ENCODE measurements at regions not wholly inside any gene's neighbourhood (a gene's known extent, or its start where the extent isn't known, plus 50 kb on each side); places are given as distances from the start of the nearest gene placed in this dataset.
"Not testable (repeated sequence)": the region's sequence is repeated elsewhere in the genome, so short reads cannot be mapped to it uniquely, and the experiment has no call there.

- H3K27me3 ChIP-seq (replicated peaks; ENCODE audit: control insufficient read depth, insufficient read depth, low read length, poor library complexity, severe bottlenecking); H3K36me3 ChIP-seq (ENCODE audit: control insufficient read depth, insufficient read depth, low read length); H3K27ac ChIP-seq (ENCODE audit: insufficient read depth, low read length, poor library complexity, severe bottlenecking); DNase-seq; H3K9me3 ChIP-seq (ENCODE audit: control insufficient read depth, low read length); H3K4me3 ChIP-seq (ENCODE audit: insufficient read depth, low read depth, low read length, poor library complexity, severe bottlenecking); H3K4me1 ChIP-seq (ENCODE audit: control insufficient read depth, insufficient read depth, low read length, poor library complexity, severe bottlenecking): not testable (repeated sequence)
These were observed 81.5 kb upstream of the PABPC3 start for GRCh38 chr13:25014398-25014973.

DNA sequence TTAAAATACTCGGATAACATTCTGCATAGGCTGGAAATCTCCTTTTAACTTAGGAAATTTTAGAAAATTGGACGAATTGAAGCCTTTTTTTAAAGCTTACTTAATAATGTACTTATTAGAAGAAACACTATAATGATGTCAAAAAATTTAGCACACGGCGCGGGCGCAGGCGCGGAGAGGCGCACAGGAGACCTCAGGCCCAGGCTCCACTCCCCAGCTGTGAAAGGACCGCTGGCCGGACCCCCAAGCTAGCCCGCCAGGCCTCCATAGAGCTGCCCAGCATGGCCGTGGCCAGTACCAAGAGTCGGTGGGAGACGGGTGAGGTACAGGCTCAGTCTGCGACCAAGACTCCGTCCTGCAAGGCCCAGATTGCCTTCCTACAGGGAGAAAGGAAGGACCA lies 78.8 kb upstream of the PABPC3 start:
- not testable (repeated sequence) for DNase-seq; H3K9me3 ChIP-seq (ENCODE audit: control insufficient read depth, low read length); H3K4me3 ChIP-seq (ENCODE audit: insufficient read depth, low read depth, low read length, poor library complexity, severe bottlenecking); H3K4me1 ChIP-seq (ENCODE audit: control insufficient read depth, insufficient read depth, low read length, poor library complexity, severe bottlenecking); H3K27me3 ChIP-seq (replicated peaks; ENCODE audit: control insufficient read depth, insufficient read depth, low read length, poor library complexity, severe bottlenecking); H3K27ac ChIP-seq (ENCODE audit: insufficient read depth, low read length, poor library complexity, severe bottlenecking); H3K36me3 ChIP-seq (ENCODE audit: control insufficient read depth, insufficient read depth, low read length)

DNA sequence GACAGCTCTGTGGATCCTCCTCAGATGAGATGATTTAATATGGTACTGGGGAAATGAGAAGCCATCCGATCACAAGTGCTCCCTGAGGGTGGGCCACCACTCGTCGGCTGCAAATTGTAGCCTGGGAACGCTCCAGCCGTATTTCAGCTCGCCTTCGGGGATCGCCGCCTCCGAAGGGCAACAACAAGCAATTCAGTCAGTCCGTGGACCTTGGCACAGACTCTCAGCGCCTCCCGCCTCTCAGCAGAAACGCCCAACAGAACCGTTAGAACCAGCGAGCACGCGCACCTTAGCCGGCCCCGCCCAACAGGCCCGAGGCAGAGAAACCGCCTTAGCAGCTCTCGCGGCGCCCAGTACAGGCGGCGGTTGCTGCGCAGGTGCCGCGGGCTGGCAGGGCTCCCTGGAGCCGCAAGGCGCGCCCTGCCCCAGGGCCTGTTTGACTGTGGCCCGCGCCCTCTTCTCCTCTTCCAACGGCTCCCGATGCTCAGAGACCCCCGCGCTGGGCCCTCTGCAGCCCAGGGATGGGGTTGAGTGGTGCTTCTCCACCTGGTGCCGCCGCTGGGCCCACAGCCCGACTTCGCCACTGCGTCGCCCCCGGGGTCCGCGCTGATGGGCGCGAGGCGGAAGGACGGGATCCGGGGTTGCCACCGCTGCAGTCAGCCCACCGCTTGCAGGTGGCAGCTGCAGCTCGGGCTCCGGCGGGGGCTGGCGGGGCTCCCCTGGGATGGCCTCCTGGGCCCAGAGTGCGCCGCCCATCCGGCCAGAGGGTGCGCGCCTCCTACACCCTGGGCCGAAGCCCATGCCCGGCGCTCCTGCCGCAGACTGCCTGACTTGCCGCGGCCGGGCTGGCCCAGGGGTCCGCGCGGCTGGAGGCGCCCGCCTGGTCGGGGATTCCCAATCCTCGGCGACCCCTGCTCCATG lies 77.9 kb upstream of the PABPC3 start:
- not testable (repeated sequence) for H3K9me3 ChIP-seq (ENCODE audit: control insufficient read depth, low read length); H3K27ac ChIP-seq (ENCODE audit: insufficient read depth, low read length, poor library complexity, severe bottlenecking); H3K36me3 ChIP-seq (ENCODE audit: control insufficient read depth, insufficient read depth, low read length); H3K27me3 ChIP-seq (replicated peaks; ENCODE audit: control insufficient read depth, insufficient read depth, low read length, poor library complexity, severe bottlenecking); H3K4me1 ChIP-seq (ENCODE audit: control insufficient read depth, insufficient read depth, low read length, poor library complexity, severe bottlenecking)
- peak in 1 of 3 donors; percentile 13 for DNase-seq
- H3K4me3 ChIP-seq (ENCODE audit: insufficient read depth, low read depth, low read length, poor library complexity, severe bottlenecking): peak overlapping the region; percentile 25

- DNase-seq: no peak
- no peaks in the 10 kb centered on the region for H3K9me3 ChIP-seq (ENCODE audit: control insufficient read depth, low read length)
- peak overlapping the region; percentile 25 for H3K4me3 ChIP-seq (ENCODE audit: insufficient read depth, low read depth, low read length, poor library complexity, severe bottlenecking)
- H3K27ac ChIP-seq (ENCODE audit: insufficient read depth, low read length, poor library complexity, severe bottlenecking): no peak overlapping the region
- no peaks in the 10 kb centered on the region for H3K27me3 ChIP-seq (replicated peaks; ENCODE audit: control insufficient read depth, insufficient read depth, low read length, poor library complexity, severe bottlenecking)
- H3K36me3 ChIP-seq (ENCODE audit: control insufficient read depth, insufficient read depth, low read length): no peaks in the 10 kb centered on the region
- H3K4me1 ChIP-seq (ENCODE audit: control insufficient read depth, insufficient read depth, low read length, poor library complexity, severe bottlenecking): no peaks in the 10 kb centered on the region
These were observed 77.2 kb upstream of the PABPC3 start for GRCh38 chr13:25018729-25019115.

GRCh38 chr13:25019741-25020140 lies 76.2 kb upstream of the PABPC3 start:
- not testable (repeated sequence) for H3K27ac ChIP-seq (ENCODE audit: insufficient read depth, low read length, poor library complexity, severe bottlenecking); H3K4me1 ChIP-seq (ENCODE audit: control insufficient read depth, insufficient read depth, low read length, poor library complexity, severe bottlenecking); H3K27me3 ChIP-seq (replicated peaks; ENCODE audit: control insufficient read depth, insufficient read depth, low read length, poor library complexity, severe bottlenecking); H3K4me3 ChIP-seq (ENCODE audit: insufficient read depth, low read depth, low read length, poor library complexity, severe bottlenecking); DNase-seq; H3K36me3 ChIP-seq (ENCODE audit: control insufficient read depth, insufficient read depth, low read length); H3K9me3 ChIP-seq (ENCODE audit: control insufficient read depth, low read length)

DNA sequence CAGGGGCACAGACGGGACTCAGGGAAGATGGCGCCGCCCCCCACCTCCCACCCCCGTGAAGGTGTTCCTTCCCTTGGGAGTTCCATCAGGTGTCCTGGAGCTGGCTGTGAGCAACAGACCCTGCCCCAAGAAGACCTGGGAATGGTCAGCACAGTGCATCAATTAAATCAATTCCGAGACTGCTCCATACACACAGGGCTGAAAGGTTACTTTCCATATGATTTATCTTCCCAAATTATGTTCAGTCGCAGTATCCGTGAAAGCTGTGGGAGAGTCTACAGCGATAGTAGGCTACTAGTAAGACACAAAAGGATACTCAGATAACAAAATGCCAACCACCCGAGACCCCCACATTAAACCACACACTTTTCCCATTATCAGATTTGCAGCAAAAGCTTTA lies 71.8 kb upstream of the PABPC3 start:
- H3K4me1 ChIP-seq (ENCODE audit: control insufficient read depth, insufficient read depth, low read length, poor library complexity, severe bottlenecking): no peaks in the 10 kb centered on the region
- no peaks in the 10 kb centered on the region for H3K9me3 ChIP-seq (ENCODE audit: control insufficient read depth, low read length)
- DNase-seq: no peak
- H3K27me3 ChIP-seq (replicated peaks; ENCODE audit: control insufficient read depth, insufficient read depth, low read length, poor library complexity, severe bottlenecking): peaks cover 3% of the 10 kb centered on the region
- no peaks in the 10 kb centered on the region for H3K36me3 ChIP-seq (ENCODE audit: control insufficient read depth, insufficient read depth, low read length)
- no peak overlapping the region for H3K4me3 ChIP-seq (ENCODE audit: insufficient read depth, low read depth, low read length, poor library complexity, severe bottlenecking)
- no peak overlapping the region for H3K27ac ChIP-seq (ENCODE audit: insufficient read depth, low read length, poor library complexity, severe bottlenecking)

DNA sequence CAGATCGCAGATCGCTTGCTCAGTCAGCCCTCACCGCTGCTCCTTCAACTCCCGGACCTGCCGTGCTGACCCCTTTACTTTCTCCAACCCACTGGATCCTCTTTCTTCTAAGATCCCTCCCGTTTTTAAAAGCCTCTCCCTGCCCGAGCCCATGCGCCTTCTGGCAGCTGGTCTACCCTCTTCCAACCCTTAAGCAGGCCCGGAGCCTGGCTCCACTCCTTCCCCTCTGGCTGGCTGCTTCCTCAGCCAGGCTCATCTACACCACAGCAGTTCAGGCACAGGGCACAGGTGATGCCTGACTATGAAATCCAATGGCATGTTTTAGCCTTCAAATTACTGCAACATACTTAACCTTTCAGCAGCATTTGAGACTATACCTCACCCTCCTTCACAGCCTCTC lies 63.8 kb upstream of the PABPC3 start:
- H3K36me3 ChIP-seq (ENCODE audit: control insufficient read depth, insufficient read depth, low read length): no peaks in the 10 kb centered on the region
- no peaks in the 10 kb centered on the region for H3K4me1 ChIP-seq (ENCODE audit: control insufficient read depth, insufficient read depth, low read length, poor library complexity, severe bottlenecking)
- H3K4me3 ChIP-seq (ENCODE audit: insufficient read depth, low read depth, low read length, poor library complexity, severe bottlenecking): no peak overlapping the region
- H3K27me3 ChIP-seq (replicated peaks; ENCODE audit: control insufficient read depth, insufficient read depth, low read length, poor library complexity, severe bottlenecking): no peaks in the 10 kb centered on the region
- no peak overlapping the region for H3K27ac ChIP-seq (ENCODE audit: insufficient read depth, low read length, poor library complexity, severe bottlenecking)
- DNase-seq: no peak
- no peaks in the 10 kb centered on the region for H3K9me3 ChIP-seq (ENCODE audit: control insufficient read depth, low read length)

GRCh38 chr13:25034173-25034572 lies 61.8 kb upstream of the PABPC3 start:
- Histone ChIP-seq H3K27me3 (replicated peaks; ENCODE audit: control insufficient read depth, insufficient read depth, low read length, poor library complexity, severe bottlenecking) (no peaks in the 10 kb centered on the region), H3K36me3 (ENCODE audit: control insufficient read depth, insufficient read depth, low read length) (no peaks in the 10 kb centered on the region), H3K27ac (ENCODE audit: insufficient read depth, low read length, poor library complexity, severe bottlenecking) (no peak overlapping the region), H3K9me3 (ENCODE audit: control insufficient read depth, low read length) (no peaks in the 10 kb centered on the region), H3K4me1 (ENCODE audit: control insufficient read depth, insufficient read depth, low read length, poor library complexity, severe bottlenecking) (no peaks in the 10 kb centered on the region), H3K4me3 (ENCODE audit: insufficient read depth, low read depth, low read length, poor library complexity, severe bottlenecking) (no peak overlapping the region)
- DNase-seq: no peak

GRCh38 chr13:25037057-25037813 lies 58.7 kb upstream of the PABPC3 start:
- H3K36me3 ChIP-seq (ENCODE audit: control insufficient read depth, insufficient read depth, low read length): no peaks in the 10 kb centered on the region
- no peaks in the 10 kb centered on the region for H3K9me3 ChIP-seq (ENCODE audit: control insufficient read depth, low read length)
- no peak overlapping the region for H3K27ac ChIP-seq (ENCODE audit: insufficient read depth, low read length, poor library complexity, severe bottlenecking)
- peak in 1 of 3 donors; percentile 5 for DNase-seq
- H3K27me3 ChIP-seq (replicated peaks; ENCODE audit: control insufficient read depth, insufficient read depth, low read length, poor library complexity, severe bottlenecking): peaks cover 3% of the 10 kb centered on the region
- H3K4me3 ChIP-seq (ENCODE audit: insufficient read depth, low read depth, low read length, poor library complexity, severe bottlenecking): no peak overlapping the region
- no peaks in the 10 kb centered on the region for H3K4me1 ChIP-seq (ENCODE audit: control insufficient read depth, insufficient read depth, low read length, poor library complexity, severe bottlenecking)

All from effector memory CD4-positive, alpha-beta T cell (primary cell).